Glomerular visceral epithelial cell (primary cell): ENCODE measurements at regions not wholly inside any gene's neighbourhood (a gene's known extent, or its start where the extent isn't known, plus 50 kb on each side); places are given as distances from the start of the nearest gene placed in this dataset.
"Not testable (repeated sequence)": the region's sequence is repeated elsewhere in the genome, so short reads cannot be mapped to it uniquely, and the experiment has no call there.

Experiments used
- DNase-seq: peaks from one replicate; pipeline ENCODE4 v3.0.0-alpha.2; 2016; ENCODE audit errors: extremely low spot score

DNA sequence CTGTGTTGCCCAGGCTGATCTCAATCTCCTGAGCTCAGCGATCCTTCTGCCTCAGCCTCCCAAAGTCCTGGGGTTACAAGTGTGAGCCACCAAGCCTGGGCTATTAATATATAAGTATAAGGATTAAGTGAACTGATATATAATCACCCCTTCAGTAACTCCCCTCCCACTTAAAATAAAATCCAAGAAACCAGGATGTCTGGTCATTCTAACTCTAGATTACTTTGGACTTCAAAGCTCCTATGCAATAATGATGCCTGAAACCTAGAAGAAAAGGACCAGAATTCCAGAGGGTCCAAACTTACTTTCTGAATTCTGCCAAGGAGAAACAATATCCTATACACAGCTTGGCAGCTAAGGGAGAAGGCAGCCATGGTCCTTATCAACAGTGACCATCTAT lies 206.8 kb upstream of the ZNF217 start:
- DNase-seq: no peak

- no peak for DNase-seq
Measured at GRCh38 chr20:53797085-53797484, 203.4 kb upstream of the ZNF217 start.

- DNase-seq: no peak
Measured at GRCh38 chr20:53795170-53795569, 201.5 kb upstream of the ZNF217 start.

DNA sequence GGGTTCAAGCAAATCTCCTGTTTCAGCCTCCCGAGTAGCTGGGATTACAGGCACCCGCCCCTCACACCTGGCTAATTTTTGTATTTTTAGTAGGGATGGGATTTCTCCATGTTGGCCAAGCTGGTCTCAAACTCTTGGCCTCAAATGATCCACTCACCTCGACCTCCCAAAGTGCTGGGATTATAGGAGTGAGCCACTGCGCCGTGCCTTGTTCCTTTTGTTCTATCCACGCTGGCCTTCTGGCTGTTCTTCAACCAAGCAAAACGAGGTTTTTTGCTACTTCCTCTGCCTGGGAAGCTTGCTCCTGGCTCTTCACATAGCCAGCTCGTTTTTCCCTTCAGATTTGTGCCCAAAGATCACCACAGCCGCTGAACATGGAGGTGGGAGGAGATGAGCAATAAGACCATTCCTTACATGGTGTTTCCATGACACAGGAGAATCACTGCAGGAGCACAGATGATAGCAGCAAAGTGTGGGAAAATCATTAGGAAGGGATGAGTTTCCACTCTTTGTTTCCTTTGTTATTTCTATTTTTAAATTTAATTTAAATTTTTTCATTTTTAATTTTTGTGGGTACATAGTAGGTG lies 201.0 kb upstream of the ZNF217 start:
- no peak for DNase-seq

- no peak for DNase-seq
Measured at GRCh38 chr20:53793783-53794383, 200.2 kb upstream of the ZNF217 start.

DNA sequence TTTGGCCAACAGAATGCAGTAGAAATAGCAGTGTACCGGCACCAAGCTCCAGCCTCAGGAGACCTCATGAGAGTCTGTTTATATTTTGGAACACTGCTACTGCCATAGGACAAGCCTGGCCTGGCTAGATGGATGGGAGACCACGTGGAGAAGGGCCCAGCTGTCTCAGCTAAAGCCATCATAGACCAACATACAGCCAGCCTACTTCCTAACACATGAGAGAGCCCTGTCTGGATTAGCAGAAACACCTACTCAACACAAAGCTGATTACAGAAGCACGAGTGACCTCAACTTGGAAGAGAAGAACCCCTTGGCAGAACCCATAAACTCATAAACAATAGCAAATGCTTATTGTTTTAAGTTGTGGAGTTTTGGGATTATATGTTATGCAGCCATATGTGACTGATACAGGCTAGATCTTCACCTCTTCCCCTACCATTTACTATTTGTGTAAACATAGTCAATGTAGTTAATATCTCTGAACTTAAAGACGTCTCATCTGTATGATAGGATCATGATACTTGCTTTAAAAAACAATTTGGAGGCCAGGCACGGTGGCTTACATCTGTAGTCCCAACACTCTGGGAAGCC lies 199.4 kb upstream of the ZNF217 start:
- no peak for DNase-seq

DNA sequence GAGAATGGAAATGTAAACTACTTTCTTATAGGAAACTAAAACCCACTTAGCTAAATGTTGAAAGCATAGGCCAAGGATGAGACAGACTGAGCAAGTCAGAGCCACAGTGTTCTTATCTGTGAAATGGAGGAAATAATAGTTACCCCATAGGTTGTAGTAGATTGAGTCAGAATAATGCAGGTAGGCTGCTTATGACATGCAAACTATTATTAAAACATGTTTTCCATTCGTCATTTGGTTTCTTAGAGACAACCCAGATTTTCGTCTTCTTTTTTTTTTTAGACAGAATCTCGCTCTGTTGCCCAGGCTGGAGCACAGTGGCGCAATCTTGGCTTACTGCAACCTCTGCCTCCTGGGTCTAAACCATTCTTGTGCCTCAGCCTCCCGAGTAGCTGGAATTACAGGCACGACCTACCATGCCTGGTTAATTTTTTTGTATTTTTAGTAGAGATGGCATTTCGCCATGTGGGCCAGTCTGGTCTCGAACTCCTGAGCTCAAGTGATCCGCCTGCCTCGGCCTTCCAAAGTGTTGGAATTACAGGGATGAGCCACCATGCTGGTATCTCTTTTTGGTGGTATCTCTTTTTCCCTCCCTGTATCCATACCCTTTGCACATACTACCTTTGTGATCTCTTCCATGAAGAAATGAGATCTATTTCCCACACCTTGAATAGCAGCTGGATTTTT lies 196.5 kb upstream of the ZNF217 start:
- no peak for DNase-seq

GRCh38 chr20:53788253-53789022 lies 194.8 kb upstream of the ZNF217 start:
- no peak for DNase-seq

- not testable (repeated sequence) for DNase-seq
Measured at GRCh38 chr20:53787491-53787931, 193.9 kb upstream of the ZNF217 start.

- no peak for DNase-seq
Measured at GRCh38 chr20:53786445-53787267, 193.0 kb upstream of the ZNF217 start.

- no peak for DNase-seq
Measured at GRCh38 chr20:53786071-53786444, 192.4 kb upstream of the ZNF217 start.

DNA sequence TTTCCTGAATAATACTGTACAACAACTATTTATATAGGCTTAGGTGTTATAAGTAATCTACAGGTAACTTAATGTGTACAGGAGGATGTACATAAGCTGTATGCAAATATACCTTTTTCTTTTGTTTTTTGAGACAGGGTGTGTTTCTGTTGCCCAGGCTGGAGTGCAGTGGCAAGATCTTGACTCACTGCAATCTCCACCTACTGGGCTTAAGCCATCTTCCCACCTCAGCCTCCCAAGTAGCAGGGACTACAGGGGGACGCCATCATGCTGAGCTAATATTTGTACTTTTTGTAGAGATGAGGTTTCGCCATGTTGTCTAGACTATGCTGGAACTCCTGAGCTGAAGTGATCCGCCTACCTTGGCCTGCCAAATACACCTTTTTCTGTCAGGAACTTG lies 191.7 kb upstream of the ZNF217 start:
- DNase-seq: no peak

DNA sequence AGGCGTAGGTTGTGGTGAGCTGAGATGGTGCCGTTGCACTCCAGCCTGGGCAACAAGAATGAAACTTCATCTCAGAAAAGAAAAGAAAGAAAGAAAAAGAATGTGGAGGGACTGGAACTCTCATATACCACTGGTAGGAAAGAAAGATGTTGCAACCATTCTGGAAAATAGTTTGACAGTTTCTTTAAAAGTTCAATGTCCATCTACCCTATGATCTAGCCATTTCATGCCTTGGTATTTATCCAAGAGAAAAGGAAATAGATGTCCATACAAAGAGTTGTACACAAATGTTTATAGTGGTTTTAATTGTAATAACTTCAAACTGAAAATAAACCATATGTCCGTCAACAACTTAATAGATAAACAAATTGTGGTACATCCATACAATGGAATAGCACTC lies 190.1 kb upstream of the ZNF217 start:
- no peak for DNase-seq

DNA sequence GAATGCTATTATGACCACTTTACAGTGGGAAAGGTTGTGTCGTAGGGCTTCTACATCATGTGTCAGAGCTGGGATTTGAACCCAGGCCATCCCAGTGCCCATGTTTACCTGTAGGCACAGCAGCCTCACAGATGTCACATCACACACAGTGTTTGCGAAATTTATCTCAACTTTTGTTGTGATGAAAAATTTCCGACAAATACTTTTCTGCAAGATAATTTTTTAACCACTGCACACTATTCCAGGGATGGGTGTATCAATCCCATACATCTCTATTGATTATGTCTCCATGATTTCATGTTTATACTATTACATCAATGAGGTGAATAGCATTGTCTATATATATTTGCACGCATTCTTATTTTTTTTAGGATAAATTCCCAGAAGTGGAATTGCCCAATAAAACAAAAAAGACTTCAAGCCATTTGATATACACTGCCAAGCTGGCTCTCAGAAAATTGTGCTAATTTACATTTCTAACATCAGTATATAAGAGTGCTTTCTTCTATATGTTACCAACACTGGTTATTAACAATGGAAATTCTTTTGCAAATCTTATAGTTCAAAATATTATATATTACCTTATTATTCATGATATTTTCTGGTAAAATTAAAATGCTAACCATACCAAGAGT lies 189.1 kb upstream of the ZNF217 start:
- no peak for DNase-seq

DNA sequence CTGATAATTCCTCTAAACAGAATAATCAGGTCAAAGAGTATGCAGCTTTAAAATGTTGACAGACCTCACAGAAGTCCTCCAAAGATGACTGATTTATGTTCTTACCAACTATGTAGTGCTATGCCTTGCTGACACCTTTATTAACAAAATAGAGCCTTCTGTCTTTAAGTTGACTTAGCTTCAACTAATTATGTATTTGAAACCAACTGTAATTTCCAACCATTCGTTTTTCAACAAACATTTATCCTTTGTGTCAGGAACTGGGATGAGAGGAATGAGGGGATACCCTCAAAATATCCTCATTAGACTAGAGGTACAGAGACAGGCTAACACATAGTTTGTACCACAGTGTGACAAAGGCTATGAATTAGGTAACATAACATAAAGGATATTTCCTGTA lies 186.2 kb upstream of the ZNF217 start:
- no peak for DNase-seq

DNA sequence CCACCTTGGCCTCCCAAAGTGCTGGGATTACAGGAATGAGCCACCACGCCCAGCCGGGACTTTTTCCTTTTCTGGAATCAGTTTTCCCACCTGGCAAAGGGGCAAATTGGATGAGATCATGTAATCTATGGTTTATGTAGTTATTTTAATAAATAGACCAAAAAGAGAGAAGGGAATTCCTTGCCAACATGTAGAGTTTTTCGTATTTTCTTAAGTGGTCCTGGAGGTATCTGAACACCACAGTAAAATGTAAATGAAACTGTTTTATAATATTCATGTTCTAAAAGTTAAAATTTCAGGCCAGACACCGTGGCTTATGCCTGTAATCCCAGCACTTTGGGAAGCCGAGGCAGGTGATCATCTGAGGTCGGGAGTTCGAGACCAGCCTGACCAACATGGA lies 185.1 kb upstream of the ZNF217 start:
- DNase-seq: no peak

GRCh38 chr20:53778041-53778516 lies 184.4 kb upstream of the ZNF217 start:
- DNase-seq: no peak

- not testable (repeated sequence) for DNase-seq
Measured at GRCh38 chr20:53777402-53777801, 183.8 kb upstream of the ZNF217 start.

- no peak for DNase-seq
Measured at GRCh38 chr20:53776858-53777257, 183.2 kb upstream of the ZNF217 start.

GRCh38 chr20:53774461-53775203 lies 181.0 kb upstream of the ZNF217 start:
- peak; percentile 96 for DNase-seq
